Hepatocyte (in vitro differentiated cells): ENCODE measurements at regions not wholly inside any gene's neighbourhood (a gene's known extent, or its start where the extent isn't known, plus 50 kb on each side); places are given as distances from the start of the nearest gene placed in this dataset.

ENCODE experiments used
- DNase-seq: peaks from one replicate; pipeline ENCODE4 v3.0.0-alpha.2; 2016; ENCODE audit warnings: low spot score
- H2AFZ ChIP-seq: fragments of 200-600 bp; sonication (generic); 2 replicates; pipeline ENCODE4 v1.6.0; 2016; ENCODE audit warnings: antibody characterized with exemption, mild to moderate bottlenecking
- H3K27ac ChIP-seq: fragments of 200-600 bp; sonication (generic); 2 replicates; pipeline ENCODE4 v1.5.1; 2016; ENCODE audit warnings: mild to moderate bottlenecking
- H3K27me3 ChIP-seq: fragments of 200-600 bp; sonication (generic); 2 replicates; pipeline ENCODE4 v1.6.1; 2016
- H3K36me3 ChIP-seq: fragments of 200-600 bp; sonication (generic); replicated peaks from 2 replicates; pipeline ENCODE4 v1.5.1; 2016; ENCODE audit warnings: low read depth; ENCODE audit not compliant: insufficient read depth
- H3K4me1 ChIP-seq: fragments of 200-600 bp; sonication (generic); 2 replicates; pipeline ENCODE4 v1.5.1; 2016; ENCODE audit warnings: mild to moderate bottlenecking, moderate library complexity; ENCODE audit not compliant: insufficient read depth
- H3K4me2 ChIP-seq: fragments of 200-600 bp; sonication (generic); 2 replicates; pipeline ENCODE4 v1.6.0; 2016
- H3K4me3 ChIP-seq: fragments of 200-600 bp; sonication (generic); 2 replicates; pipeline ENCODE4 v1.5.1; 2016; ENCODE audit warnings: mild to moderate bottlenecking
- H3K79me2 ChIP-seq: fragments of 200-600 bp; sonication (generic); 2 replicates; pipeline ENCODE4 v1.6.0; 2017; ENCODE audit warnings: mild to moderate bottlenecking
- H3K9me2 ChIP-seq: fragments of 200-600 bp; sonication (generic); replicated peaks from 2 replicates; pipeline ENCODE4 v1.6.0; 2017; ENCODE audit warnings: mild to moderate bottlenecking; ENCODE audit not compliant: insufficient read depth
- H3K9me3 ChIP-seq: fragments of 200-600 bp; sonication (generic); 2 replicates; pipeline ENCODE4 v1.5.1; 2016; ENCODE audit warnings: low read depth, mild to moderate bottlenecking
- H4K20me1 ChIP-seq: fragments of 200-600 bp; sonication (generic); 2 replicates; pipeline ENCODE4 v1.6.0; 2016; ENCODE audit warnings: mild to moderate bottlenecking; ENCODE audit not compliant: insufficient read depth, poor library complexity, severe bottlenecking
- EZH2 ChIP-seq: fragments of 200-600 bp; sonication (generic); IDR thresholded peaks from 2 replicates; pipeline ENCODE4 v1.6.1; 2016; ENCODE audit warnings: antibody characterized with exemption, mild to moderate bottlenecking, borderline replicate concordance
- EZH2phosphoT487 ChIP-seq: fragments of 200-600 bp; sonication (generic); IDR thresholded peaks from one replicate; pipeline ENCODE4 v1.6.1; 2018; ENCODE audit warnings: antibody characterized with exemption, mild to moderate bottlenecking, low read depth, moderate library complexity; ENCODE audit not compliant: unreplicated experiment, severe bottlenecking
- WGBS: methylation state at CpG from one replicate; pipeline ENCODE4 v1.1.6; 2016; ENCODE audit warnings: low lambda C conversion rate; ENCODE audit errors: missing lambda C conversion rate; 5-methylcytosine and 5-hydroxymethylcytosine counted together
- TF ChIP-seq, protein P1 (sequence below): fragments of 200-600 bp; sonication (generic); IDR thresholded peaks from 2 replicates; pipeline ENCODE4 v1.5.1; 2016; ENCODE audit warnings: antibody characterized with exemption, mild to moderate bottlenecking; ENCODE audit not compliant: poor library complexity

DNA sequence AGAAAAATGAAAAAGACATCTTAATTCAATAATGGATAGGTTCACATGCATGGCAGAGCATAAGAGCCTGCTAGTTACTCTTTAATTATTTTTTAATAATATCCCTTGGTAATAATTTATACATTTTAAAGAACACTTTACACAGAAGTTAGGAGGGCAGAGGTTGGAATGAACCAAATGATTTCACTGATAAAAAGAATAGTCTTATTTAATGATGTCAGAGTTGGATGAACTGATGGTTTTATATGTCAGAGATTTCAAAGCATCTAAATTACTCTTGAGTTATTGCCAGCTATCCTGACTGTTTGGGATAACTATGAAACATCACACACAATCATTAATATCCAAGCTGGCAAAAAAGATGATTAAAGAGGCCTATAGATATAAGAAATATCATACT, 244.8 kb downstream of the CSNK1G3 start:
- H3K36me3 ChIP-seq, result no peaks in the 10 kb centered on the region
- H3K4me1 ChIP-seq, result peaks cover 10% of the 10 kb centered on the region
- TF ChIP-seq EZH2phosphoT487 (no peak), EZH2 (no peak)
- TF ChIP-seq, protein P1, sequence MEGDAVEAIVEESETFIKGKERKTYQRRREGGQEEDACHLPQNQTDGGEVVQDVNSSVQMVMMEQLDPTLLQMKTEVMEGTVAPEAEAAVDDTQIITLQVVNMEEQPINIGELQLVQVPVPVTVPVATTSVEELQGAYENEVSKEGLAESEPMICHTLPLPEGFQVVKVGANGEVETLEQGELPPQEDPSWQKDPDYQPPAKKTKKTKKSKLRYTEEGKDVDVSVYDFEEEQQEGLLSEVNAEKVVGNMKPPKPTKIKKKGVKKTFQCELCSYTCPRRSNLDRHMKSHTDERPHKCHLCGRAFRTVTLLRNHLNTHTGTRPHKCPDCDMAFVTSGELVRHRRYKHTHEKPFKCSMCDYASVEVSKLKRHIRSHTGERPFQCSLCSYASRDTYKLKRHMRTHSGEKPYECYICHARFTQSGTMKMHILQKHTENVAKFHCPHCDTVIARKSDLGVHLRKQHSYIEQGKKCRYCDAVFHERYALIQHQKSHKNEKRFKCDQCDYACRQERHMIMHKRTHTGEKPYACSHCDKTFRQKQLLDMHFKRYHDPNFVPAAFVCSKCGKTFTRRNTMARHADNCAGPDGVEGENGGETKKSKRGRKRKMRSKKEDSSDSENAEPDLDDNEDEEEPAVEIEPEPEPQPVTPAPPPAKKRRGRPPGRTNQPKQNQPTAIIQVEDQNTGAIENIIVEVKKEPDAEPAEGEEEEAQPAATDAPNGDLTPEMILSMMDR, result no peak
- H3K4me2 ChIP-seq, result no peak overlapping the region
- no peak overlapping the region for H3K4me3 ChIP-seq
- H3K9me3 ChIP-seq, result peaks cover 5% of the 10 kb centered on the region
- H3K79me2 ChIP-seq, result no peaks in the 10 kb centered on the region
- no peaks in the 10 kb centered on the region for H3K9me2 ChIP-seq
- H4K20me1 ChIP-seq, result no peaks in the 10 kb centered on the region
- no peak for DNase-seq
- no peak overlapping the region for H2AFZ ChIP-seq
- no peak overlapping the region for H3K27ac ChIP-seq
- H3K27me3 ChIP-seq, result no peaks in the 10 kb centered on the region

DNA sequence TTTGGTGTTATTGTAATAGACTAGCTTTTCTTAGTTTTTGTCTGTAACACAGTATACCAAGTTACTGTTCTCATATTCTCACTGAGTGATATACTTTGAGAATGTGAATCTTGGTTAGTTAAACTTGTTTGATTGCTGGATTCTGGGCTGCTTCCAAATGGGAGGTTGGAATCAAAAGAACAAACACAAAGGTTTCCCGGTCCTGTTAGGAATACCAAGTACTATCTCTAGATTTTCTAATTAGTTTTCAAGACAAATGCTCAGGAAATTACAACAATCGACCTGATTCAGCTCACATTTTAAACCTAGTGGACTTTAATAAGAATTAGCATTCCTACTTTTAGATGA, 244.3 kb downstream of the CSNK1G3 start:
- Histone ChIP-seq H3K27me3 (no peaks in the 10 kb centered on the region), H2AFZ (no peak overlapping the region), H3K9me3 (peaks cover 5% of the 10 kb centered on the region), H3K79me2 (no peaks in the 10 kb centered on the region), H3K36me3 (no peaks in the 10 kb centered on the region), H3K27ac (no peak overlapping the region), H3K4me1 (peaks cover 10% of the 10 kb centered on the region), H3K4me3 (no peak overlapping the region), H3K9me2 (no peaks in the 10 kb centered on the region), H3K4me2 (no peak overlapping the region), H4K20me1 (no peaks in the 10 kb centered on the region)
- DNase-seq, result no peak
- TF ChIP-seq EZH2 (no peak), EZH2phosphoT487 (no peak)
- TF ChIP-seq, protein P1, result no peak
- WGBS, result 77% methylated on average over 2 of the region's 2 CpGs

- H3K9me2 ChIP-seq, result no peaks in the 10 kb centered on the region
- H3K36me3 ChIP-seq, result no peaks in the 10 kb centered on the region
- H2AFZ ChIP-seq, result no peak overlapping the region
- no peak overlapping the region for H3K27ac ChIP-seq
- H3K79me2 ChIP-seq, result no peaks in the 10 kb centered on the region
- H3K9me3 ChIP-seq, result peaks cover 5% of the 10 kb centered on the region
- H3K4me3 ChIP-seq, result no peak overlapping the region
- no peak for DNase-seq
- H3K27me3 ChIP-seq, result no peaks in the 10 kb centered on the region
- H3K4me2 ChIP-seq, result no peak overlapping the region
- WGBS, result 66% methylated on average over 5 of the region's 5 CpGs
- H4K20me1 ChIP-seq, result no peaks in the 10 kb centered on the region
- H3K4me1 ChIP-seq, result peaks cover 10% of the 10 kb centered on the region
- TF ChIP-seq, protein P1, result no peak
- TF ChIP-seq EZH2 (no peak), EZH2phosphoT487 (no peak)
Observed at GRCh38 chr5:123755653-123756317, 243.8 kb downstream of the CSNK1G3 start.
